Stomach (tissue), 8 donors: ENCODE measurements at regions not wholly inside any gene's neighbourhood (a gene's known extent, or its start where the extent isn't known, plus 50 kb on each side); places are given as distances from the start of the nearest gene placed in this dataset.

Experiments
- DNase-seq, 2 donors: peaks; one replicate each; pipeline versions ENCODE4 v3.0.0 to v3.0.0-alpha.2; 2013 to 2019
- H3K27ac ChIP-seq, 5 donors: fragments of 200-600 bp in 4 of 5; sonication (generic) in 4 of 5; one replicate each; pipeline ENCODE4 v1.5.1; 2013 to 2019; ENCODE audit warnings: mild to moderate bottlenecking in 1 of 5, moderate library complexity in 1 of 5
- H3K27me3 ChIP-seq, 3 donors: fragments of 200-600 bp; sonication (generic); one replicate each; pipeline ENCODE4 v1.5.1; 2017 to 2019; ENCODE audit warnings: mixed run types in 1 of 3
- H3K36me3 ChIP-seq, 4 donors: fragments of 200-600 bp; sonication (generic); 1 replicate in 3 of 4; 2 replicates in 1 of 4; pipeline ENCODE4 v1.5.1; 2016 to 2019
- H3K4me1 ChIP-seq, 4 donors: fragments of 200-600 bp; sonication (generic); one replicate each; pipeline ENCODE4 v1.5.1; 2016 to 2019
- H3K4me3 ChIP-seq, 4 donors: fragments of 200-600 bp; sonication (generic) in 3 of 4; one replicate each; pipeline ENCODE4 v1.5.1; 2016 to 2019; ENCODE audit warnings: mild to moderate bottlenecking in 1 of 4
- H3K9me3 ChIP-seq, 4 donors: fragments of 200-600 bp; sonication (generic); one replicate each; pipeline ENCODE4 v1.5.1; 2016 to 2019
- CTCF ChIP-seq, 7 experiments: fragments of 450-650 bp in 4 of 7; fragments of 200-600 bp in 3 of 7; sonication (generic) in 3 of 7; IDR thresholded peaks; one replicate each; pipeline ENCODE4 v1.5.1; 2016 to 2019; ENCODE audit warnings: antibody characterized with exemption in 7 of 7, control low read depth in 2 of 7, mild to moderate bottlenecking in 1 of 7
- EP300 ChIP-seq: sonication (generic); formaldehyde crosslinking; IDR thresholded peaks from one replicate; pipeline ENCODE4 v1.6.1; 2017; ENCODE audit warnings: antibody characterized with exemption
- POLR2A ChIP-seq, 4 donors: fragments of 450-650 bp; IDR thresholded peaks; one replicate each; pipeline ENCODE4 v1.6.1; 2016; ENCODE audit warnings: antibody characterized with exemption in 4 of 4, control low read depth in 2 of 4, mild to moderate bottlenecking in 1 of 4, moderate library complexity in 1 of 4
- POLR2AphosphoS5 ChIP-seq, 3 donors: sonication (generic); formaldehyde crosslinking; IDR thresholded peaks; one replicate each; pipeline ENCODE4 v1.6.1; 2016; ENCODE audit warnings: antibody characterized with exemption in 3 of 3
- WGBS, 5 donors: extraction: QIAGEN DNeasy Blood & Tissue Kit in 3 of 5; methylation state at CpG; one replicate each; pipeline versions ENCODE4 v1.1.5 to v1.1.7; 2013 to 2018; 5-methylcytosine and 5-hydroxymethylcytosine counted together
- intact Hi-C: fragments of 100-400 bp; cut with DNase I; formaldehyde crosslinking; loops from one replicate; pipeline ENCODE4 v1.15.1; 2023; ENCODE audit warnings: low total_unique reads
- donor health status: healthy with polysubstance abuse.
- donor health status: Bipolar disorder and iron deficiency.
- donor health status: healthy.

GRCh38 chr9:7376833-7377232, 422.7 kb downstream of the DMAC1 start:
- 73 to 91% (median 76%) methylated on average over 5 of the region's 5 CpGs for WGBS, 5 donors

GRCh38 chr9:7376213-7376612, 423.4 kb downstream of the DMAC1 start:
- WGBS, 5 donors, result 65 to 77% (median 71%) methylated on average over 2 of the region's 2 CpGs
- DNase-seq, result no peak
- no peaks in the 10 kb centered on the region for H3K9me3 ChIP-seq
- intact Hi-C loops, result no loop called here
- peaks cover 0 to 4% (median 0%) of the 10 kb centered on the region in 4 donors for H3K4me1 ChIP-seq
- no peak overlapping the region for H3K4me3 ChIP-seq
- no peaks in the 10 kb centered on the region for H3K27me3 ChIP-seq
- TF ChIP-seq POLR2AphosphoS5 (IDR thresholded peaks at IDR 0.05) (no peak), EP300 (no peak), CTCF (IDR thresholded peaks at IDR 0.05) (no peak), POLR2A (IDR thresholded peaks at IDR 0.05) (no peak)
- no peak overlapping the region for H3K27ac ChIP-seq
- H3K36me3 ChIP-seq, result no peaks in the 10 kb centered on the region

More at GRCh38 chr9:7376833-7377232, 422.7 kb downstream of the DMAC1 start:
- peak in 1 of 2 donors; percentile 47 for DNase-seq
- Histone ChIP-seq H3K27me3 (no peaks in the 10 kb centered on the region), H3K27ac (no peak overlapping the region), H3K9me3 (no peaks in the 10 kb centered on the region), H3K4me3 (no peak overlapping the region), H3K4me1 (peaks cover 0 to 4% (median 0%) of the 10 kb centered on the region in 4 donors), H3K36me3 (no peaks in the 10 kb centered on the region)
- no peak for TF ChIP-seq POLR2A (IDR thresholded peaks at IDR 0.05)
- TF ChIP-seq POLR2AphosphoS5 (IDR thresholded peaks at IDR 0.05), result no peak
- TF ChIP-seq CTCF (IDR thresholded peaks at IDR 0.05), result no peak
- TF ChIP-seq EP300, result no peak
- intact Hi-C loops, result no loop called here

GRCh38 chr9:7375013-7375511, 424.5 kb downstream of the DMAC1 start:
- H3K36me3 ChIP-seq, result no peaks in the 10 kb centered on the region
- DNase-seq, result peak in 1 of 2 donors; percentile 51
- H3K4me3 ChIP-seq, result no peak overlapping the region
- no peaks in the 10 kb centered on the region for H3K27me3 ChIP-seq
- H3K9me3 ChIP-seq, result no peaks in the 10 kb centered on the region
- no peak overlapping the region for H3K27ac ChIP-seq
- no peak for TF ChIP-seq CTCF (IDR thresholded peaks at IDR 0.05)
- TF ChIP-seq POLR2AphosphoS5 (IDR thresholded peaks at IDR 0.05), result no peak
- no peak for TF ChIP-seq POLR2A (IDR thresholded peaks at IDR 0.05)
- TF ChIP-seq EP300, result no peak
- intact Hi-C loops, result no loop called here
- 40 to 53% (median 50%) methylated on average over 5 of the region's 5 CpGs for WGBS, 5 donors
- peaks cover 0 to 14% (median 5%) of the 10 kb centered on the region in 4 donors for H3K4me1 ChIP-seq

- H3K27me3 ChIP-seq, result no peaks in the 10 kb centered on the region
- no peaks in the 10 kb centered on the region for H3K9me3 ChIP-seq
- peak overlapping the region in 1 of 5 donors; percentile 32 for H3K27ac ChIP-seq
- no peaks in the 10 kb centered on the region for H3K36me3 ChIP-seq
- TF ChIP-seq CTCF (IDR thresholded peaks at IDR 0.05), result no peak
- TF ChIP-seq EP300, result no peak
- no peak for TF ChIP-seq POLR2AphosphoS5 (IDR thresholded peaks at IDR 0.05)
- no peak for TF ChIP-seq POLR2A (IDR thresholded peaks at IDR 0.05)
- DNase-seq, result peak in 1 of 2 donors; percentile 67
- intact Hi-C loops, result no loop called here
- H3K4me3 ChIP-seq, result no peak overlapping the region
- peaks cover 0 to 28% (median 17%) of the 10 kb centered on the region in 4 donors for H3K4me1 ChIP-seq
- WGBS, 5 donors, result 56 to 88% (median 74%) methylated on average over 3 of the region's 3 CpGs
Measured at GRCh38 chr9:7370988-7371387, 428.6 kb downstream of the DMAC1 start.
